ES-I3 (cell line): ENCODE measurements at regions not wholly inside any gene's neighbourhood (a gene's known extent, or its start where the extent isn't known, plus 50 kb on each side); places are given as distances from the start of the nearest gene placed in this dataset.
"Not testable (repeated sequence)": the region's sequence is repeated elsewhere in the genome, so short reads cannot be mapped to it uniquely, and the experiment has no call there.

Experiments used
- H3K36me3 ChIP-seq: 2 replicates; pipeline ENCODE4 v1.6.1; 2013; ENCODE audit warnings: mild to moderate bottlenecking, low read length, control low read depth, moderate library complexity; ENCODE audit not compliant: insufficient read depth
- H3K4me1 ChIP-seq: 2 replicates; pipeline ENCODE4 v1.6.1; 2013; ENCODE audit warnings: mild to moderate bottlenecking, control low read depth, low read length; ENCODE audit not compliant: insufficient read depth
- H3K9ac ChIP-seq: 2 replicates; pipeline ENCODE4 v1.6.1; 2013; ENCODE audit warnings: low read depth, mild to moderate bottlenecking, low read length, moderate library complexity
- H3K9me3 ChIP-seq: 2 replicates; pipeline ENCODE4 v1.6.1; 2013; ENCODE audit warnings: mild to moderate bottlenecking, low read length, moderate library complexity; ENCODE audit not compliant: control insufficient read depth, insufficient read depth

- H3K9ac ChIP-seq: no peak overlapping the region
- no peaks in the 10 kb centered on the region for H3K4me1 ChIP-seq
- no peaks in the 10 kb centered on the region for H3K9me3 ChIP-seq
- H3K36me3 ChIP-seq: no peaks in the 10 kb centered on the region
Measured at GRCh38 chr4:157763490-157763889, 409.3 kb downstream of the GASK1B start.

- Histone ChIP-seq H3K9ac (no peak overlapping the region), H3K36me3 (no peaks in the 10 kb centered on the region), H3K4me1 (no peaks in the 10 kb centered on the region), H3K9me3 (no peaks in the 10 kb centered on the region)
Measured at GRCh38 chr4:157754410-157754809, 418.4 kb downstream of the GASK1B start.

DNA sequence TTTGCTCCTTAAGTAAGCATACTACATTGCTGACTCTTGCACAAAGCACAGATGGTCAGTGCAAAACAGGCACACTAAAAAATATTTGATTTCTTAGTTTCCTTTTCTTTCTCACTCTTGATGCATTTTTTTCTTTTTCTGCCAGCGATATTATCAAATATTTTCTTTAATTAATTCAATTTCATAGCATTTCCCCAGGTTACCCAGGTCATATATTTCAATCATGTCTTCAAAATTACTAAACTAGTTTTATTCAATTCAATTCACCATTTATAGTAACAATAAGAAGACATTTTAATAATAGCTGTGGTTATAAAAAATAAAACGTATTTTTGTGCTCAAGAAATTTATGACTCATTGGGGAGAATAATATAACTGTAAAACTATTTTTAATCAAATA lies 421.2 kb downstream of the GASK1B start:
- no peak overlapping the region for H3K9ac ChIP-seq

GRCh38 chr4:157741642-157742041 lies 431.2 kb downstream of the GASK1B start:
- Histone ChIP-seq H3K9ac (no peak overlapping the region), H3K9me3 (no peaks in the 10 kb centered on the region), H3K36me3 (no peaks in the 10 kb centered on the region), H3K4me1 (no peaks in the 10 kb centered on the region)

More for the DNA sequence above, 421.2 kb downstream of the GASK1B start:
- Histone ChIP-seq H3K4me1 (no peaks in the 10 kb centered on the region), H3K36me3 (no peaks in the 10 kb centered on the region), H3K9me3 (no peaks in the 10 kb centered on the region)

DNA sequence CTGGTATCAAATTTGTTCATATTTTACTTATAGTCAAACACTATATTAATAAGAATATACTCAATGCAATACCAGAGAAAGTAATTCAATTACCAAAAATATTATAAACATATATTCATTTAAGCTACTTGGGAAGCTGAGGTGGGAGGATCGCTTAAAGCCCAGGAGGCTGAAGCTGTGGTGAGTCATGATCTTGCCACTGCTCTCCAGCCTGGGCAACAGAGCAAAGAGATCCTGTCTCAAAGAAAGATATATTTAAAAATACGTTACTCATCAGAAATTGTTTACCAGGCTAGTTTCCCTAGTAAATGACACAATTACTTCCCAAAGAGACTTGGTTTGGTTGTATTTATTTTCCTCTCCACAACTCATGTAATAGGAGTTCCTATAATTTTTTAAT lies 433.6 kb downstream of the GASK1B start:
- Histone ChIP-seq H3K36me3 (no peaks in the 10 kb centered on the region), H3K4me1 (no peaks in the 10 kb centered on the region), H3K9ac (no peak overlapping the region), H3K9me3 (no peaks in the 10 kb centered on the region)

GRCh38 chr4:157728215-157728614 lies 444.6 kb downstream of the GASK1B start:
- H3K36me3 ChIP-seq: no peaks in the 10 kb centered on the region
- no peaks in the 10 kb centered on the region for H3K4me1 ChIP-seq
- H3K9me3 ChIP-seq: no peaks in the 10 kb centered on the region
- H3K9ac ChIP-seq: no peak overlapping the region

DNA sequence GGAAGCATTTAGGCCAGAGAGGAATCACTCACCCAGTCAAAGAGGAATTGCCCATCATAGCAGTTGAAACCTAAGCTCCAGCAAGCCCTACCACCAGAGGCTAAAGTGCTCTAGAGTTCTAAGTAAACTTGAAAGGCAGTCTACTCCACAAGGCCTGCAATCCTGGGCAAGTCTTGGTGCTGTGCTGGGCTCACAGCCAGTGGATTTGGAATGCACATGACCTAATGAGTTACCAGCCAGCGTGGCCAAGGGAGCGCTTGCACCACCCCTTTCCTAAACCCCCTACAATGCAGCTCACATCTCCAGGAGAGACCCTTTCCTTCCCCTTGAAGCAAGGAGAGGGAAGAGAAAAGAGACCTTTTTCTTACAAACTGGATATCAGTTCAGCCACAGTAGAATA lies 445.7 kb downstream of the GASK1B start:
- Histone ChIP-seq H3K4me1 (no peaks in the 10 kb centered on the region), H3K9ac (no peak overlapping the region), H3K36me3 (no peaks in the 10 kb centered on the region), H3K9me3 (no peaks in the 10 kb centered on the region)

DNA sequence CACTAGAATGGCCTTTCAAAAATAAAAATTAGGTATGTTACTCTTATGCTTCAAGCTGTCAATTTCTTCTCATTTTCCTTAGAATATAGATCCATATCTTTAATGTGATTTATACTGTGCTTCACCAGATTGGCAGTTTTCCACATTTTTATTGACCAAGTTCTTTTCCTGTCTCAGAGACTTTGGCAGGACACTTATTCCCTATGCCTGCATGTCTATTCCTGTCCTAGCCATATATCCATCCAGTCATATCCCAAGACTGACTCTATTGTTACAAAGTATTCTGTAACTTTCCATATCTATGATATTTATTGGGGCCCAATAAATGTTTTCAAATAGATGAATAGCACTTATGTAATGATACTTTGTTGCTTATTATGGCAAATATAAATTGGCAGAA lies 450.7 kb downstream of the GASK1B start:
- Histone ChIP-seq H3K9ac (no peak overlapping the region), H3K4me1 (no peaks in the 10 kb centered on the region), H3K36me3 (no peaks in the 10 kb centered on the region), H3K9me3 (no peaks in the 10 kb centered on the region)

DNA sequence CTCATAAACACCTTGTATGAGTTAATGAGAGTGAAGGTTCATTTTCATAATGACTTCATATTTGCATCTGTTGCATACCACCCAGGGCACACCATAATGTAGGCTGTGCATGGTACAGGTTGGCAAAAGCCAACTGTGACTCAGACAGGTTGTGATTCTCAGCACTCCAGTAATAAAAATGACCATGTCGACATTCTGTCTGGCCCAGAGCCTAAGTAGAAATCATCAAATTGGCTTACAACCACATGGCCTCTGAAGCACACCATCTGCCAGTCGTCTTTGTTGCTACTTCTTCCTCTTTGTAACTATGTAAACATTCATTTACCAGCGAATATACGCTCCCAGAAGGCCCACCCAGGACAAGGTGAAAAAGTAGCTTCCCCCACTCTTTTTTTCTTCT lies 459.5 kb downstream of the GASK1B start:
- no peaks in the 10 kb centered on the region for H3K4me1 ChIP-seq
- no peak overlapping the region for H3K9ac ChIP-seq
- H3K9me3 ChIP-seq: no peaks in the 10 kb centered on the region
- H3K36me3 ChIP-seq: no peaks in the 10 kb centered on the region

DNA sequence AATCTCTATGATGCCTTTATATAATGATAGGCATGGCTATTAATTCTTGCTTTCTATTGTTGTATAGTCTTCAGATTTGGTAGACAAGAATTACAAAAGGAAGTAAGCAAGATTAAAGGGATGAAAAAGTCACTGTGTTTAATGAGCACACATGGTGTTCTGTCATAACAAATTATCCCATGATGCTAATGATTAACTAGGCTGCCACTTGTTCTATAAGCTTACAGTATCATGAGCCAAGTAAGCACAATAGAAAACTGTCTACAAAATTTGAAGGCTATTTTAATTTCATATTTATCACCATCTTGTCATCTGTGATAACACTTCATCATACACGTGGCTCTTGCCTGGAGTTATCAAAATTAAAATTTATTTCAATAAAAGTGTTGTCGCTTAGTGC lies 466.7 kb downstream of the GASK1B start:
- Histone ChIP-seq H3K9me3 (no peaks in the 10 kb centered on the region), H3K9ac (no peak overlapping the region), H3K4me1 (no peaks in the 10 kb centered on the region), H3K36me3 (no peaks in the 10 kb centered on the region)

DNA sequence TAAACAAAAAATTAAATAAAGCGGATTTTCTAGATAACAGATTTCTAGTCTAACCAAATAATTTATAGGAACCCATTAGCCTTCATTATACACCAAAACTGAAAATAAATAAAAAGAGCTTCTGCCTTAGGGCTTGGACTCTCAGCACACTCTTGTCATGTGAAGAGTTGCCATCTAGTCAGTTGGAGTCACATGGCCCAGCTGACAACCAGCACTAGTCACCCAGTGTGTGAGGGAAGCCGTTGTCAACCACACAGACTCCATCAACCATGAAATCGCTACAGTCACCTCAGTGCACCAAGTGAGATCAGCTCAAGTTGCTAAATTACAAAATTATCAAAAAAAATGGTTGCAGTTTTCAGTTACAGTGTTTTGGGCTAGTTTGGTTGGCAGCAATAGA lies 470.0 kb downstream of the GASK1B start:
- Histone ChIP-seq H3K4me1 (no peaks in the 10 kb centered on the region), H3K9me3 (no peaks in the 10 kb centered on the region; the same call in 1 of the 2 replicates), H3K9ac (no peak overlapping the region), H3K36me3 (no peaks in the 10 kb centered on the region)

- Histone ChIP-seq H3K9ac (no peak overlapping the region), H3K4me1 (no peaks in the 10 kb centered on the region)
Measured at GRCh38 chr4:157701695-157701994, 471.2 kb downstream of the GASK1B start.

DNA sequence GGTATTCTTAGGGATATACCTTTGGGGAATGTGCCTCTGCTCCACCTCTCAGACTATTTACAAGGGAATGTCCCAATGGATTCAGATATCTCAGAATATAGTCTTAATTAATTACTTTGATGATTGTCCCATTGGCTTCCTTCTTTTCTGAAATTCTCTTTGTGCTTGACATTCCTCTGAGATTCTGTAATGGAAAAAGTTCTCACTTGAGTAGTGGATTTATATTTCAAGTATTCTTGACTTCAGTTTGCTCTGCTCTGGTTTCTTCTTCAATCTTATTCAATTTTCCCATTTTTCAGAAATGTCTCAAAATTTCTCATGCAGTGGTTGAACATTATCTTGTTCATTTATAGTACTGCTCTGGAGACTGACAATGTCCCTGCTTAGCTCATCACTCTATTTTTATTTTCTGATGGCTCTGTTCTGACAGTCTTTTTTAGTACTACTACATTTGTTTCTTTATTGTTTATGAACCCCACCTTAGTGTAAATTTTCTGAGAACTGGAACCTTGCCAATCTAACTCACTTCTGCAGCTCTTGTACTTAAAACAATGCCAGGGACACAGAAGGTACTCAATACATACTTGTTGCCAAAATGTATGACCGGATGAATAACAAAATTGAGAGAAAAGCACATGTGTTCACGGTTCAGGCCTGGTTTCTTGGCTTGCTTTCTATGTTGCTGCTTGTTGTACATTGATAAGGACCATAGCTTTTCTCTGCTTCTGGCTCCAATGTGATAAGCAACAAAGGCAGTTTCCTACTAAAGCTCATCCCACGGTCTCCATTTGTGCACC lies 471.7 kb downstream of the GASK1B start:
- Histone ChIP-seq H3K9ac (no peak overlapping the region), H3K4me1 (no peaks in the 10 kb centered on the region), H3K9me3 (no peaks in the 10 kb centered on the region; the same call in 1 of the 2 replicates), H3K36me3 (no peaks in the 10 kb centered on the region)

More at GRCh38 chr4:157701695-157701994, 471.2 kb downstream of the GASK1B start:
- Histone ChIP-seq H3K36me3 (no peaks in the 10 kb centered on the region), H3K9me3 (no peaks in the 10 kb centered on the region; the same call in 1 of the 2 replicates)

DNA sequence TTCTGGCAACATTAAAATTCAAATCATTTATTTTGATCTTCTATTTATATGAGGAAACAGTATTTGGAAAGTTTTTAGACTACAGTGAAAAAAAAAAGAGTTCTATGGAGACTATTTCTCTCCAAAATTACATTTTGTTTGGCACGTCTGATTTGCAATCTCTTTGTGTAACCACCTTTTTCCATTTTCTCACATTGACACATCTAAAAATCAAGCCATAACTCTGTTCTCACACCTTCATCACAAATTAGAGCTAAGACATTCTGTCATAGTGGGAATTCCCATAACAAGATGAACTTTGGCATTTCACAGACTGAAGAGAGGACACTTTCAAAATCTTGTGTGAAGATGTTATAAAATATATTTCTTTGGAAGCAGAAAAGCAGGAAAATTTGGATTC lies 468.9 kb downstream of the GRIA2 start:
- H3K9ac ChIP-seq: no peak overlapping the region
- H3K9me3 ChIP-seq: no peaks in the 10 kb centered on the region
- H3K4me1 ChIP-seq: no peaks in the 10 kb centered on the region
- no peaks in the 10 kb centered on the region for H3K36me3 ChIP-seq

DNA sequence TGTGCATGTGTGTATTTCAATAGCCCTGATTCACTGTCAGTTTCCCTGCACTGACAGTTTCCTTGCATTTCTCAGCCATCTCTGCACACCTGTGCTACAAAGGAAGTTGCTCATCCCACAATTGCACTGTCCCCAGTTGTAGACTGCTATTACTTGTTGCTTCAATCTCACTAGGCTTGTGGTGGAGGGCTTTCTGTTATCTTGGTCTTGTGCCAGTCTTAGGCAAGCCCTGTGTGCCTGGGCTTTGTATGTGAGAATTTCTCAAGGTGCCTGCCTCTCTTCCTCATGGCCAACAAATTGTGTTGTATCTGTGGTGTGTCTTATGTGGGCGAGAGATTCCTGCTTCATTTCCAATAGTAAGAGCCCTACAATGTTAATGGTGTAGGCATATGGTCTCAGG lies 467.4 kb downstream of the GRIA2 start:
- no peaks in the 10 kb centered on the region for H3K36me3 ChIP-seq
- H3K4me1 ChIP-seq: no peaks in the 10 kb centered on the region
- H3K9me3 ChIP-seq: no peaks in the 10 kb centered on the region
- no peak overlapping the region for H3K9ac ChIP-seq

DNA sequence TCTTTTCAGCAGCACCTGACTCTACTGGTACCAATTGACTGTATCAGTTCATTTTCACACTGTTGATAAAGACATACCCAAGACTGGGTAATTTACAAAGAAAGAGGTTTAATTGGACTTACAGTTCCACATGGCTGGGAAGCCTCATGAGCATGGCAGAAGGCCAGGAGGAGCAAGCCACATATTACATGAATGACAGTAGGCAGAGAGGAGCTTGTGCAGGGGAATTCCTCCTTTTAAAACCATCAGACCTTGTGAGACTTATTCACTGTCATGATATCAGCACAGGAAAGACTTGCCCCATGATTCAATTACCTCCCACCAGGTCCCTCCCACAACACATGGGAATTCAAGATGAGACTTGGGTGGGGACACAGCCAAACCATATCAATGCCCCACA lies 458.8 kb downstream of the GRIA2 start:
- H3K36me3 ChIP-seq, H3K9ac ChIP-seq, H3K4me1 ChIP-seq: not testable (repeated sequence)

More for the DNA sequence above, 458.8 kb downstream of the GRIA2 start:
- not testable (repeated sequence) for H3K9me3 ChIP-seq
